ENCODE measurements at regions not wholly inside any gene's neighbourhood (a gene's known extent, or its start where the extent isn't known, plus 50 kb on each side); places are given as distances from the start of the nearest gene placed in this dataset.

DNA sequence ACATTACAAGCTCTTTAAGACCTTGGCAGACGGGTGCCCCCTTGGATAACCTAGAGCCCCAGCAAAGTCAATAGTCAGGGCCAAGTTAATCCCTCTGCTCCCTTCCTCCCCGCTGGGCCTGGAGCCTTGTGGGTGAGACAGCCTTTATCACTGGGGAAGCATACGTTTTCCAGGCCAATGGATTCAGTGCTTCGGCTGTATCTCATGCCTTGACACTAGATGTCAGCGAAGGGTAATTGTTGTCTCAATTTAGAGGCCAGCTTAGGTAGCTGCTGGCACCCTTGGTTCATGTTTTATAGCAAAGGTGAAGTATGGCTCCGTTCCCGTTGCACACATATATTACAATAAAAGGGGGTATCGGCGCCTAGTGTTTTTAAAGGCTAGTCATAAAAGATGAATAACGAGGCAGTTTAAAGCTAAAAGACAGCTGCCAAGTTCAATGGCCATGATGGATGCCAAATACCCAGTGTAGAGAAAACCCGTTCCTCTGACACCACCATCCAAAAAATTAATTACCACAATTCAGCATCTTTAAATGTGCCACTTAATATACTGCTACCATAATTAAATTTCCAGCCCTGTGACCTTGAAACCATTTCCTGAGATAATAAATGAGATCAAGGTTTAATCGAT lies 52.3 kb upstream of the BNIP2 start:
- Histone ChIP-seq H3K9me3 (no peaks in the 10 kb centered on the region), H3K27me3 (peaks cover 6% of the 10 kb centered on the region), H3K4me1 (no peaks in the 10 kb centered on the region), H3K36me3 (no peaks in the 10 kb centered on the region), H3K4me3 (ENCODE audit: low read depth, low read length) (no peak overlapping the region)
- TF ChIP-seq, protein P1, sequence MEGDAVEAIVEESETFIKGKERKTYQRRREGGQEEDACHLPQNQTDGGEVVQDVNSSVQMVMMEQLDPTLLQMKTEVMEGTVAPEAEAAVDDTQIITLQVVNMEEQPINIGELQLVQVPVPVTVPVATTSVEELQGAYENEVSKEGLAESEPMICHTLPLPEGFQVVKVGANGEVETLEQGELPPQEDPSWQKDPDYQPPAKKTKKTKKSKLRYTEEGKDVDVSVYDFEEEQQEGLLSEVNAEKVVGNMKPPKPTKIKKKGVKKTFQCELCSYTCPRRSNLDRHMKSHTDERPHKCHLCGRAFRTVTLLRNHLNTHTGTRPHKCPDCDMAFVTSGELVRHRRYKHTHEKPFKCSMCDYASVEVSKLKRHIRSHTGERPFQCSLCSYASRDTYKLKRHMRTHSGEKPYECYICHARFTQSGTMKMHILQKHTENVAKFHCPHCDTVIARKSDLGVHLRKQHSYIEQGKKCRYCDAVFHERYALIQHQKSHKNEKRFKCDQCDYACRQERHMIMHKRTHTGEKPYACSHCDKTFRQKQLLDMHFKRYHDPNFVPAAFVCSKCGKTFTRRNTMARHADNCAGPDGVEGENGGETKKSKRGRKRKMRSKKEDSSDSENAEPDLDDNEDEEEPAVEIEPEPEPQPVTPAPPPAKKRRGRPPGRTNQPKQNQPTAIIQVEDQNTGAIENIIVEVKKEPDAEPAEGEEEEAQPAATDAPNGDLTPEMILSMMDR (IDR thresholded peaks at IDR 0.05; ENCODE audit: low read depth, low read length): peak; percentile 59
- peak; percentile 38 for DNase-seq

DNA sequence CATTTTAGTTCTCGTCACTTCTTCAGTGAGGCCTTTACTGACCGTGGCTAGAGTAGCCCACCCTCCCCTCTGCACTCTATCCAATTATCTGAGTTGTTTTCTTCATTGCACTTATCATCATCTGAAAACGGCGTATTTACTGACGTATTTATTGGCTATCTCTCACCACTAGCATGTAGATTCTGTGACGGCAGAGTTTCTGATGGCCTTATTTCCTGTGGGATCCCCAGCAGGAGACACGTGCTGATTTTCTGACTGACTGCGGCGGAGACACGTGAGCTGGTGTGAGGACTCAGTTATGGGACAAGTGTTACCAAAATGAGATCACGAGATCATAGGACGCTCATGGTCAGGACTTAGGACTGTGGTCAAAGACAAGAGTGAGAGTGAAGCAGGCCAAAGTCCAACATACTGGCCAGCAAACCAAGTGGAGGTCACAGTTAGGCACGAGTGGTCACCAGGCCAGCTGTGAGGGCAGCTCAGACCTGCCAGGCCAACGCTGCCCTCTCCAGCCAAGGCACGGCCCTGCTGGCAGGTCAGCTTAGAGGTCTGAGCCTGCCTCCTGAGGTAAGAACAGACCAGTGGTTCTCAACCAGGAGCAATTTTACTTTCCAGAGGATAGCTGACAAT lies 50.6 kb upstream of the BNIP2 start:
- no peaks in the 10 kb centered on the region for H3K36me3 ChIP-seq
- no peaks in the 10 kb centered on the region for H3K4me1 ChIP-seq
- no peak overlapping the region for H3K4me3 ChIP-seq (ENCODE audit: low read depth, low read length)
- peaks cover 5% of the 10 kb centered on the region for H3K27me3 ChIP-seq
- no peaks in the 10 kb centered on the region for H3K9me3 ChIP-seq
- no peak for DNase-seq
- TF ChIP-seq, protein P1 (IDR thresholded peaks at IDR 0.05; ENCODE audit: low read depth, low read length): no peak
